Psoas muscle (tissue), 7 donors: ENCODE measurements at regions not wholly inside any gene's neighbourhood (a gene's known extent, or its start where the extent isn't known, plus 50 kb on each side); places are given as distances from the start of the nearest gene placed in this dataset.
A peak's percentile ranks its signal among the peaks of the same experiment; 100 is the strongest.

Source experiments
- ATAC-seq, 4 donors: fragments of 200-7000 bp; cut with Tn5 transposase; one replicate each; pipeline ENCODE4 v1.9.1; 2020; ENCODE audit warnings: moderate library complexity in 3 of 4, mild to moderate bottlenecking in 2 of 4
- DNase-seq, 2 donors: peaks; one replicate each; pipeline ENCODE4 v3.0.0-alpha.2; 2020
- H3K27ac ChIP-seq: fragments of 200-600 bp; one replicate; pipeline ENCODE4 v1.8.0; 2022
- H3K27me3 ChIP-seq, 3 donors: fragments of 200-600 bp in 1 of 3; one replicate each; pipeline versions ENCODE4 v1.6.1 to v1.8.0; 2013 to 2022; ENCODE audit warnings: low read length in 2 of 3, mild to moderate bottlenecking in 2 of 3, moderate library complexity in 1 of 3; ENCODE audit not compliant: insufficient read depth in 3 of 3
- H3K36me3 ChIP-seq, 2 donors: fragments of 200-600 bp in 1 of 2; one replicate each; pipeline versions ENCODE4 v1.6.1 to v1.8.0; 2013 to 2022; ENCODE audit warnings: low read depth in 1 of 2, mild to moderate bottlenecking in 1 of 2, moderate library complexity in 1 of 2; ENCODE audit not compliant: insufficient read depth in 1 of 2
- H3K4me1 ChIP-seq: fragments of 200-600 bp; one replicate; pipeline ENCODE4 v1.8.0; 2022
- H3K4me3 ChIP-seq: fragments of 200-600 bp; one replicate; pipeline ENCODE4 v1.8.0; 2022; ENCODE audit warnings: mild to moderate bottlenecking
- H3K9me3 ChIP-seq: fragments of 200-600 bp; one replicate; pipeline ENCODE4 v1.8.0; 2022
- WGBS, 3 donors: extraction: QIAGEN DNeasy Blood & Tissue Kit; methylation state at CpG; one replicate each; pipeline versions ENCODE4 v1.1.6 to v1.1.7; 2013; 5-methylcytosine and 5-hydroxymethylcytosine counted together
- intact Hi-C, 2 donors: fragments of 100-400 bp; cut with DNase I; formaldehyde crosslinking; loops; one replicate each; pipeline versions ENCODE4 v1.11.0 to v1.14.2; 2022
- TF ChIP-seq, protein P1 (sequence below): fragments of 200-600 bp; IDR thresholded peaks from one replicate; pipeline ENCODE4 v1.8.0; 2022; ENCODE audit warnings: antibody characterized with exemption
- donor health status: healthy with polysubstance abuse.
- donor health status: DM: no; HTN: no; CAD: no; lungs with moderate emphysema.
- donor health status: Bipolar disorder and iron deficiency.
- donor health status: healthy.
- donor health status: DM: yes; HTN: yes; CAD: no.
- donor health status: DM: no; HTN: no; CAD: no.
- donor health status: DM: yes; HTN: yes; CAD: no.

DNA sequence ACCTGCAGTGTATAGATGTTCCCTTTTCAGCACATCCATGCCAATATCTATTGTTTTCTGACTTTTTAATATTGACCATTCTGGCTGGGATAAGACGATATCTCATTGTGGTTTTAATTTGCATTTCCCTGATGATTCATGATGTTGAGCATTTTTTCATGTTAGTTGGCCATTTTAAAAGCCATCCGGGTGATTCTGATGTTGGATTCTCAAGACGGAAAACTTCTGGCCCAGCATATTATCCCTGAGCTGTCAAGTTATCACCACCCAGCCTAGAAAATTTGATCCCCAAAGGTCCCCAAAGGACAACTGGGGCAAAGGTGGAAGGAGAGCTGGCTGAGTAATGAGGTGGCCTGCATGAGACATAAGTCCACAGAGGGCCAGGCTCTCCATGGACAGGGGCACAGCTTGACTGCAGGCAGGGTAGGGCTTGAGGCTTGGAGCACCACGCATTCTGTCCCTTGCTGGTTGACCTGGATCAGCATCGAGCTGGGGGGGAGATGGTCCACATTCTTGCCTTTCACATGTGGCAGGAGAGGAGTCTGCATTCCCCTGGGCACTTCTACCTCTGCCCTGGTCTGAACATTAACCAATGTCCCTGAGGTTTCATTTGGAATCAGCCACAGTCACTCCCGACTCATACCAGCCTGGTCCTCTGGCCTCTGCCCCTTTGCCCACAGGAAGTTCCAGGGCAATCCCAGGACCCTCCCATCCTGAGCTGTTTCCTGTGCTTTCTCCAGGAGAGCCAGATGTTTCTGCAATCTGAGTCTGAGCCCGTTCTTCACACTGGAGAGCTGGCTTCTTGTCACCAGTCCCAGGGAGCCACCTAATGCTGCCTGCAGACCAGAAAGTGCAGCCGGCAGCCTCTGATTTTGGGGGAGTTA, 69.2 kb downstream of the ISG20 start:
- Histone ChIP-seq H3K9me3 (no peaks in the 10 kb centered on the region), H3K4me3 (no peak overlapping the region), H3K4me1 (peaks cover 4% of the 10 kb centered on the region), H3K36me3 (no peaks in the 10 kb centered on the region), H3K27ac (no peak overlapping the region), H3K27me3 (peaks cover 0 to 69% (median 0%) of the 10 kb centered on the region in 3 donors)
- WGBS, 3 donors, result 56 to 63% (median 60%) methylated on average over 8 of the region's 8 CpGs
- ATAC-seq (peak in 2 of 4 donors; percentile 26 to 34), DNase-seq (no peak)
- intact Hi-C loops, result no loop called here
- TF ChIP-seq, protein P1, sequence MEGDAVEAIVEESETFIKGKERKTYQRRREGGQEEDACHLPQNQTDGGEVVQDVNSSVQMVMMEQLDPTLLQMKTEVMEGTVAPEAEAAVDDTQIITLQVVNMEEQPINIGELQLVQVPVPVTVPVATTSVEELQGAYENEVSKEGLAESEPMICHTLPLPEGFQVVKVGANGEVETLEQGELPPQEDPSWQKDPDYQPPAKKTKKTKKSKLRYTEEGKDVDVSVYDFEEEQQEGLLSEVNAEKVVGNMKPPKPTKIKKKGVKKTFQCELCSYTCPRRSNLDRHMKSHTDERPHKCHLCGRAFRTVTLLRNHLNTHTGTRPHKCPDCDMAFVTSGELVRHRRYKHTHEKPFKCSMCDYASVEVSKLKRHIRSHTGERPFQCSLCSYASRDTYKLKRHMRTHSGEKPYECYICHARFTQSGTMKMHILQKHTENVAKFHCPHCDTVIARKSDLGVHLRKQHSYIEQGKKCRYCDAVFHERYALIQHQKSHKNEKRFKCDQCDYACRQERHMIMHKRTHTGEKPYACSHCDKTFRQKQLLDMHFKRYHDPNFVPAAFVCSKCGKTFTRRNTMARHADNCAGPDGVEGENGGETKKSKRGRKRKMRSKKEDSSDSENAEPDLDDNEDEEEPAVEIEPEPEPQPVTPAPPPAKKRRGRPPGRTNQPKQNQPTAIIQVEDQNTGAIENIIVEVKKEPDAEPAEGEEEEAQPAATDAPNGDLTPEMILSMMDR, result no peak

DNA sequence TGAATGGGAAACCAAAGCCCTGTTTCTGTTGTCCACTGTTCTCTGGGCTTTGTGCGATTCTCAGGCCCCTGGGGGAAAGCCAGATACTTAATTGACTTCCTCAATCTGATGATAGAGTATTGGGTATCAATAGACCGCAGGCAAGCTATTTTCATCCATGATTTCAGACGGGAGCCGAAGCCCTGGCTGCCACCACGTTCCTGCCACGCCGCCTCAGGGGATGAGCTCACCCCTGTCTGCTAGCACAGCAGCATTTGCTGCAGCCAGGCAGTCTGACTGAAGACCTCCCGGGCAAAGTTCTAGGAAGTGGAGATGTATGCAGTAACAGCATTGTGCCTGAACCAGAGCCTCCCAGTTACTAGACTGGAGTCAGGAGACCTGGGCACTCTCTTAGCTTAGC, 69.8 kb downstream of the ISG20 start:
- Histone ChIP-seq H3K27me3 (peaks cover 0 to 72% (median 0%) of the 10 kb centered on the region in 3 donors), H3K4me3 (no peak overlapping the region), H3K36me3 (no peaks in the 10 kb centered on the region), H3K4me1 (peaks cover 4% of the 10 kb centered on the region), H3K9me3 (no peaks in the 10 kb centered on the region), H3K27ac (no peak overlapping the region)
- intact Hi-C loops, result no loop called here
- DNase-seq (peak in 1 of 2 donors; percentile 66), ATAC-seq (peak in 2 of 4 donors; percentile 90 to 93)
- WGBS, 3 donors, result 54 to 58% (median 58%) methylated on average over 8 of the region's 8 CpGs
- TF ChIP-seq, protein P1, result no peak

GRCh38 chr15:88710027-88710715, 71.4 kb downstream of the ISG20 start:
- no peak for ATAC-seq
- Histone ChIP-seq H3K4me1 (peaks cover 8% of the 10 kb centered on the region), H3K36me3 (no peaks in the 10 kb centered on the region), H3K27me3 (peaks cover 0 to 62% (median 0%) of the 10 kb centered on the region in 3 donors), H3K27ac (no peak overlapping the region), H3K9me3 (no peaks in the 10 kb centered on the region), H3K4me3 (no peak overlapping the region)
- no peak for DNase-seq
- intact Hi-C loops, result no loop called here
- TF ChIP-seq, protein P1, result no peak
- 72 to 76% (median 76%) methylated on average over 10 of the region's 10 CpGs for WGBS, 3 donors

DNA sequence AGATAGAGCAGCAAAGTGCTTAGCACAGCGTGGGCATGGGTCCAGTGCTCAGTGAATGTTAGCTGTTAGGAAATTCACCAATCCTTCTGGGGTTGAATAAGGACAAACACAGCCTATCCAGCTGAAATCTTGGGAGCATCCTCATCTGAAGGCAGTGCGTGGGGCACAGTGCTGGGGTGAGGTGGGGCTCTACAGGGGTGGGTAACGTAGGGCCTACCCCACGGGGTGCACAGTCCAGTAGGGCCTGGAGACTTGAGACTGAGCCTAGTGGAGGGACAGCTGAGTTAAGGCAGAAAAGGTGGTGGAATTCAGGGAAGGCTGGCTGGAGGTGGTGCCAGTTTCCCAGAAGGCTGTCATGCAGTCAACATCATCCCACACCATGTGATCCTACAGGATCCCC, 73.0 kb downstream of the ISG20 start:
- 73 to 80% (median 75%) methylated on average over 4 of the region's 4 CpGs for WGBS, 3 donors
- Histone ChIP-seq H3K27me3 (peaks cover 0 to 48% (median 0%) of the 10 kb centered on the region in 3 donors), H3K9me3 (no peaks in the 10 kb centered on the region), H3K36me3 (no peaks in the 10 kb centered on the region), H3K4me1 (peaks cover 4% of the 10 kb centered on the region), H3K4me3 (no peak overlapping the region), H3K27ac (no peak overlapping the region)
- intact Hi-C loops, result no loop called here
- ATAC-seq, result no peak
- TF ChIP-seq, protein P1, result no peak
- no peak for DNase-seq
